HEK293 (cell line): ENCODE measurements at regions not wholly inside any gene's neighbourhood (a gene's known extent, or its start where the extent isn't known, plus 50 kb on each side); places are given as distances from the start of the nearest gene placed in this dataset.

Experiments used
- CTCF ChIA-PET: fragments of 350-600 bp; formaldehyde crosslinking; extraction: SDS; loops from one replicate; lab custom pipeline; 2021; ENCODE audit warnings: antibody characterized with exemption; lab: Yijun Ruan, JAX
- POLR2A ChIA-PET: fragments of 300-600 bp; formaldehyde crosslinking; extraction: SDS; loops from one replicate; lab custom pipeline; 2020; ENCODE audit warnings: antibody characterized with exemption, inconsistent platforms; lab: Yijun Ruan, JAX
- H3K27ac ChIP-seq: fragments of 200-500 bp; sonication (Bioruptor generic); 2 replicates; pipeline ENCODE4 v1.5.1; 2014; ENCODE audit warnings: low read depth, low read length, control low read depth, inconsistent platforms; ENCODE audit errors: extremely low read depth
- H3K36me3 ChIP-seq, 2 experiments: fragments of 200-500 bp in 1 of 2; sonication (Bioruptor generic) in 1 of 2; 1 replicate in 1 of 2; 2 replicates in 1 of 2; pipeline ENCODE4 v1.5.1; 2014 to 2017; ENCODE audit warnings: inconsistent platforms in 2 of 2, low read length in 2 of 2; ENCODE audit not compliant: control insufficient read depth in 2 of 2, insufficient read depth in 1 of 2
- H3K4me1 ChIP-seq: fragments of 200-500 bp; sonication (Bioruptor generic); 2 replicates; pipeline ENCODE4 v1.5.1; 2014; ENCODE audit warnings: mild to moderate bottlenecking, low read length, inconsistent platforms; ENCODE audit not compliant: control insufficient read depth, insufficient read depth
- H3K4me3 ChIP-seq: 2 replicates; pipeline ENCODE4 v1.5.1; 2011; ENCODE audit warnings: low read depth, mild to moderate bottlenecking, control low read depth, low read length, moderate library complexity
- H3K9me3 ChIP-seq: fragments of 200-500 bp; sonication (Bioruptor generic); 2 replicates; pipeline ENCODE4 v1.5.1; 2014; ENCODE audit warnings: low read depth, low read length, inconsistent platforms; ENCODE audit not compliant: control insufficient read depth, insufficient read depth
- FEZF1 ChIP-seq: fragments of 450-650 bp; formaldehyde crosslinking; IDR thresholded peaks from 2 replicates; pipeline ENCODE4 v1.5.1; 2016; ENCODE audit warnings: missing biosample characterization, missing genetic modification characterization
- TCF7L2 ChIP-seq: IDR thresholded peaks from 2 replicates; pipeline ENCODE4 v1.6.1; 2011; ENCODE audit warnings: low read depth, mild to moderate bottlenecking, inconsistent platforms, low read length, moderate library complexity, borderline replicate concordance
- TRIM28 ChIP-seq: IDR thresholded peaks from 2 replicates; pipeline ENCODE4 v1.6.1; 2011; ENCODE audit warnings: low read length, control low read depth, borderline replicate concordance
- ZBTB21 ChIP-seq: fragments of 450-650 bp; formaldehyde crosslinking; IDR thresholded peaks from 2 replicates; pipeline ENCODE4 v1.5.1; 2017; ENCODE audit warnings: missing biosample characterization, missing genetic modification characterization
- ZNF239 ChIP-seq: fragments of 450-650 bp; formaldehyde crosslinking; IDR thresholded peaks from 2 replicates; pipeline ENCODE4 v1.5.1; 2016; ENCODE audit warnings: missing biosample characterization, missing genetic modification characterization
- ZNF354C ChIP-seq: fragments of 450-650 bp; formaldehyde crosslinking; IDR thresholded peaks from 2 replicates; pipeline ENCODE4 v1.5.1; 2016; ENCODE audit warnings: missing biosample characterization, missing genetic modification characterization, low read depth, borderline replicate concordance
- ZNF394 ChIP-seq: fragments of 450-650 bp; formaldehyde crosslinking; IDR thresholded peaks from 2 replicates; pipeline ENCODE4 v1.5.1; 2016; ENCODE audit warnings: missing biosample characterization, missing genetic modification characterization, mild to moderate bottlenecking, moderate library complexity, borderline replicate concordance
- ZNF501 ChIP-seq: fragments of 450-650 bp; formaldehyde crosslinking; IDR thresholded peaks from 2 replicates; pipeline ENCODE4 v1.5.1; 2016; ENCODE audit warnings: missing biosample characterization, missing genetic modification characterization
- ZNF600 ChIP-seq: fragments of 450-650 bp; formaldehyde crosslinking; IDR thresholded peaks from 2 replicates; pipeline ENCODE4 v1.5.1; 2016; ENCODE audit warnings: missing biosample characterization, missing genetic modification characterization
- ZNF677 ChIP-seq: fragments of 450-650 bp; IDR thresholded peaks from 2 replicates; pipeline ENCODE4 v1.5.0; 2018; ENCODE audit warnings: missing biosample characterization, mild to moderate bottlenecking, missing genetic modification characterization, moderate library complexity
- ZNF777 ChIP-seq: fragments of 450-650 bp; formaldehyde crosslinking; IDR thresholded peaks from 2 replicates; pipeline ENCODE4 v1.5.1; 2017; ENCODE audit warnings: missing biosample characterization, missing genetic modification characterization, borderline replicate concordance
- ZNF785 ChIP-seq: fragments of 450-650 bp; formaldehyde crosslinking; IDR thresholded peaks from 2 replicates; pipeline ENCODE4 v1.5.1; 2016; ENCODE audit warnings: missing biosample characterization, missing genetic modification characterization
- ZNF843 ChIP-seq: fragments of 450-650 bp; formaldehyde crosslinking; IDR thresholded peaks from 2 replicates; pipeline ENCODE4 v1.5.1; 2016; ENCODE audit warnings: missing biosample characterization, missing genetic modification characterization
- TF ChIP-seq, protein P1 (sequence below): fragments of 450-650 bp; formaldehyde crosslinking; optimal IDR thresholded peaks from 2 replicates; pipeline ENCODE3; 2016; ENCODE audit warnings: missing biosample characterization, mild to moderate bottlenecking, missing genetic modification characterization
- TF ChIP-seq, protein P2 (sequence below): fragments of 450-650 bp; formaldehyde crosslinking; IDR thresholded peaks from 2 replicates; pipeline ENCODE4 v1.5.1; 2016; ENCODE audit warnings: missing biosample characterization, missing genetic modification characterization
- TF ChIP-seq, protein P3 (sequence below): fragments of 450-650 bp; formaldehyde crosslinking; IDR thresholded peaks from 2 replicates; pipeline ENCODE4 v1.5.1; 2017; ENCODE audit warnings: missing biosample characterization, missing genetic modification characterization
- TF ChIP-seq, protein P4 (sequence below): fragments of 450-650 bp; formaldehyde crosslinking; IDR thresholded peaks from 2 replicates; pipeline ENCODE4 v1.5.1; 2016; ENCODE audit warnings: missing biosample characterization, missing genetic modification characterization
- TF ChIP-seq, protein P5 (sequence below): fragments of 450-650 bp; formaldehyde crosslinking; IDR thresholded peaks from 2 replicates; pipeline ENCODE4 v1.5.1; 2016; ENCODE audit warnings: missing biosample characterization, missing genetic modification characterization

DNA sequence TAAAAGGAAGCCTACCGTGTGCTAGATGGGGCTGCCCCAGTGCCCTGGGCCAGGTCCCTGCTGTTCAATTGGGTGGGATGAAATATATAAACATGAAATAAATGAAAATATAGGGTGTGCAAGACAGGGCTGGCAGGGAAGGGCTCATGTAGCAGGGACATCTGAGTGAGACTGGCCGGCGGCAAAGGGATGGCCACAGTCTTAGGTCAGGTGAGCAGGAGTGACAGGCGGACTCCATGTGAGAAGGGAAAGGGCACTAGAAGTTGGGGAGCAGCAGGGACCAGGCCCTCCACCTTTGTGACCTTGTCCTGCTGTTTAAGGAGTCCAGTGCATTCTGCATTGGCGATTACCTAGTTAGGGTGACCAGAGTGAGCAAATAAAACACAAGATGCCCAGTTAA, 207.6 kb upstream of the ZNF32 start:
- ChIA-PET POLR2A (no interaction called here), CTCF (no interaction called here)
- no peak overlapping the region for H3K27ac ChIP-seq
- no peaks in the 10 kb centered on the region for H3K36me3 ChIP-seq
- peaks cover 7% of the 10 kb centered on the region; the same call in 1 of the 2 replicates for H3K4me1 ChIP-seq
- no peaks in the 10 kb centered on the region for H3K9me3 ChIP-seq
- H3K4me3 ChIP-seq = no peak overlapping the region
- TF ChIP-seq, protein P1, sequence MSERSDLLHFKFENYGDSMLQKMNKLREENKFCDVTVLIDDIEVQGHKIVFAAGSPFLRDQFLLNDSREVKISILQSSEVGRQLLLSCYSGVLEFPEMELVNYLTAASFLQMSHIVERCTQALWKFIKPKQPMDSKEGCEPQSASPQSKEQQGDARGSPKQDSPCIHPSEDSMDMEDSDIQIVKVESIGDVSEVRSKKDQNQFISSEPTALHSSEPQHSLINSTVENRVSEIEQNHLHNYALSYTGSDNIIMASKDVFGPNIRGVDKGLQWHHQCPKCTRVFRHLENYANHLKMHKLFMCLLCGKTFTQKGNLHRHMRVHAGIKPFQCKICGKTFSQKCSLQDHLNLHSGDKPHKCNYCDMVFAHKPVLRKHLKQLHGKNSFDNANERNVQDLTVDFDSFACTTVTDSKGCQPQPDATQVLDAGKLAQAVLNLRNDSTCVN (tag by site-specific recombination) = no peak
- TF ChIP-seq TRIM28 = no peak
- TF ChIP-seq FEZF1 (tag by site-specific recombination) = no peak
- no peak for TF ChIP-seq ZNF354C
- TF ChIP-seq, protein P2, sequence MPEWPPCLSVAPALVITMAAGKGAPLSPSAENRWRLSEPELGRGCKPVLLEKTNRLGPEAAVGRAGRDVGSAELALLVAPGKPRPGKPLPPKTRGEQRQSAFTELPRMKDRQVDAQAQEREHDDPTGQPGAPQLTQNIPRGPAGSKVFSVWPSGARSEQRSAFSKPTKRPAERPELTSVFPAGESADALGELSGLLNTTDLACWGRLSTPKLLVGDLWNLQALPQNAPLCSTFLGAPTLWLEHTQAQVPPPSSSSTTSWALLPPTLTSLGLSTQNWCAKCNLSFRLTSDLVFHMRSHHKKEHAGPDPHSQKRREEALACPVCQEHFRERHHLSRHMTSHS (tag by site-specific recombination) = no peak
- TF ChIP-seq ZNF843 (tag by site-specific recombination) = no peak
- TF ChIP-seq, protein P3, sequence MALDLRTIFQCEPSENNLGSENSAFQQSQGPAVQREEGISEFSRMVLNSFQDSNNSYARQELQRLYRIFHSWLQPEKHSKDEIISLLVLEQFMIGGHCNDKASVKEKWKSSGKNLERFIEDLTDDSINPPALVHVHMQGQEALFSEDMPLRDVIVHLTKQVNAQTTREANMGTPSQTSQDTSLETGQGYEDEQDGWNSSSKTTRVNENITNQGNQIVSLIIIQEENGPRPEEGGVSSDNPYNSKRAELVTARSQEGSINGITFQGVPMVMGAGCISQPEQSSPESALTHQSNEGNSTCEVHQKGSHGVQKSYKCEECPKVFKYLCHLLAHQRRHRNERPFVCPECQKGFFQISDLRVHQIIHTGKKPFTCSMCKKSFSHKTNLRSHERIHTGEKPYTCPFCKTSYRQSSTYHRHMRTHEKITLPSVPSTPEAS (tag by site-specific recombination) = no peak
- TF ChIP-seq, protein P4, sequence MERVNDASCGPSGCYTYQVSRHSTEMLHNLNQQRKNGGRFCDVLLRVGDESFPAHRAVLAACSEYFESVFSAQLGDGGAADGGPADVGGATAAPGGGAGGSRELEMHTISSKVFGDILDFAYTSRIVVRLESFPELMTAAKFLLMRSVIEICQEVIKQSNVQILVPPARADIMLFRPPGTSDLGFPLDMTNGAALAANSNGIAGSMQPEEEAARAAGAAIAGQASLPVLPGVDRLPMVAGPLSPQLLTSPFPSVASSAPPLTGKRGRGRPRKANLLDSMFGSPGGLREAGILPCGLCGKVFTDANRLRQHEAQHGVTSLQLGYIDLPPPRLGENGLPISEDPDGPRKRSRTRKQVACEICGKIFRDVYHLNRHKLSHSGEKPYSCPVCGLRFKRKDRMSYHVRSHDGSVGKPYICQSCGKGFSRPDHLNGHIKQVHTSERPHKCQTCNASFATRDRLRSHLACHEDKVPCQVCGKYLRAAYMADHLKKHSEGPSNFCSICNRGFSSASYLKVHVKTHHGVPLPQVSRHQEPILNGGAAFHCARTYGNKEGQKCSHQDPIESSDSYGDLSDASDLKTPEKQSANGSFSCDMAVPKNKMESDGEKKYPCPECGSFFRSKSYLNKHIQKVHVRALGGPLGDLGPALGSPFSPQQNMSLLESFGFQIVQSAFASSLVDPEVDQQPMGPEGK (tag by site-specific recombination) = no peak
- TF ChIP-seq, protein P5, sequence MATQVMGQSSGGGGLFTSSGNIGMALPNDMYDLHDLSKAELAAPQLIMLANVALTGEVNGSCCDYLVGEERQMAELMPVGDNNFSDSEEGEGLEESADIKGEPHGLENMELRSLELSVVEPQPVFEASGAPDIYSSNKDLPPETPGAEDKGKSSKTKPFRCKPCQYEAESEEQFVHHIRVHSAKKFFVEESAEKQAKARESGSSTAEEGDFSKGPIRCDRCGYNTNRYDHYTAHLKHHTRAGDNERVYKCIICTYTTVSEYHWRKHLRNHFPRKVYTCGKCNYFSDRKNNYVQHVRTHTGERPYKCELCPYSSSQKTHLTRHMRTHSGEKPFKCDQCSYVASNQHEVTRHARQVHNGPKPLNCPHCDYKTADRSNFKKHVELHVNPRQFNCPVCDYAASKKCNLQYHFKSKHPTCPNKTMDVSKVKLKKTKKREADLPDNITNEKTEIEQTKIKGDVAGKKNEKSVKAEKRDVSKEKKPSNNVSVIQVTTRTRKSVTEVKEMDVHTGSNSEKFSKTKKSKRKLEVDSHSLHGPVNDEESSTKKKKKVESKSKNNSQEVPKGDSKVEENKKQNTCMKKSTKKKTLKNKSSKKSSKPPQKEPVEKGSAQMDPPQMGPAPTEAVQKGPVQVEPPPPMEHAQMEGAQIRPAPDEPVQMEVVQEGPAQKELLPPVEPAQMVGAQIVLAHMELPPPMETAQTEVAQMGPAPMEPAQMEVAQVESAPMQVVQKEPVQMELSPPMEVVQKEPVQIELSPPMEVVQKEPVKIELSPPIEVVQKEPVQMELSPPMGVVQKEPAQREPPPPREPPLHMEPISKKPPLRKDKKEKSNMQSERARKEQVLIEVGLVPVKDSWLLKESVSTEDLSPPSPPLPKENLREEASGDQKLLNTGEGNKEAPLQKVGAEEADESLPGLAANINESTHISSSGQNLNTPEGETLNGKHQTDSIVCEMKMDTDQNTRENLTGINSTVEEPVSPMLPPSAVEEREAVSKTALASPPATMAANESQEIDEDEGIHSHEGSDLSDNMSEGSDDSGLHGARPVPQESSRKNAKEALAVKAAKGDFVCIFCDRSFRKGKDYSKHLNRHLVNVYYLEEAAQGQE (tag by site-specific recombination) = no peak
- no peak for TF ChIP-seq ZNF394 (tag by site-specific recombination)
- TF ChIP-seq ZNF501 (tag by site-specific recombination) = no peak

DNA sequence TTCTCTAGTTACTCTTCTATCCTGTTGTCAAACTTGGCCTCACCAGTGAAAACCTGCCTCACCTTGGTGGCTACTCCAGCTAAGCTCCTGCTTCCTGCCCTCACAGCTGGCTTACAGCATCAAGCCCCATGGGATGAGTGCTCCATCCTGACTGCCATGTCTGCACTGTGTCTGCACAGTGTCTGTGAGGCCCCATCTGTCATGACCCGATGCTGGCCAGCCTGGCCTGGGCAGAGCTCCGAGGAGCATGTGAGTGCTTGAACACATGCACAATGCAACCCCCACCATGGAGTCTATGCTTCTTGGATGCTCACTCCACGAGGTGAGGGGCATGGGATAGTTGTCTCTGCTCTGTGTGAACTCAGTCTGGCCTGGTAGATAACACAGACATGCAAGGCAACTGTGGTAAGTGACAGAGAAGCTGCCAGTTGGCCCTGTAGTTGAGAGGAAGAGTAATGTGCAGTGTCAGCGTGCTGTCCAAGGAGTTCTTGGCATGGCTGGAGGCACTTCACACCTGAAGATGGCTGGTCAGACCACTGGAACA, 207.1 kb upstream of the ZNF32 start:
- H3K9me3 ChIP-seq = no peaks in the 10 kb centered on the region
- TF ChIP-seq ZNF677 (no peak), ZNF777 (no peak), TCF7L2 (no peak), ZBTB21 (tag by site-specific recombination) (no peak), ZNF239 (tag by site-specific recombination) (no peak), ZNF785 (tag by site-specific recombination) (no peak), ZNF600 (tag by site-specific recombination) (no peak)
- TF ChIP-seq, all 188 proteins: peak for 0
- CTCF ChIA-PET = no interaction called here
- no peak overlapping the region for H3K4me3 ChIP-seq
- H3K36me3 ChIP-seq = no peaks in the 10 kb centered on the region
- POLR2A ChIA-PET = no interaction called here
- peaks cover 7% of the 10 kb centered on the region; the same call in 1 of the 2 replicates for H3K4me1 ChIP-seq
- no peak overlapping the region for H3K27ac ChIP-seq
